Activated T-cell treated with anti-CD3 and anti-CD28 coated beads for 24 hours (primary cell): ENCODE measurements at regions not wholly inside any gene's neighbourhood (a gene's known extent, or its start where the extent isn't known, plus 50 kb on each side); places are given as distances from the start of the nearest gene placed in this dataset.

Experiments
- DNase-seq: peaks from one replicate; pipeline ENCODE4 v3.0.0-alpha.2; 2020; ENCODE audit warnings: low read depth

DNA sequence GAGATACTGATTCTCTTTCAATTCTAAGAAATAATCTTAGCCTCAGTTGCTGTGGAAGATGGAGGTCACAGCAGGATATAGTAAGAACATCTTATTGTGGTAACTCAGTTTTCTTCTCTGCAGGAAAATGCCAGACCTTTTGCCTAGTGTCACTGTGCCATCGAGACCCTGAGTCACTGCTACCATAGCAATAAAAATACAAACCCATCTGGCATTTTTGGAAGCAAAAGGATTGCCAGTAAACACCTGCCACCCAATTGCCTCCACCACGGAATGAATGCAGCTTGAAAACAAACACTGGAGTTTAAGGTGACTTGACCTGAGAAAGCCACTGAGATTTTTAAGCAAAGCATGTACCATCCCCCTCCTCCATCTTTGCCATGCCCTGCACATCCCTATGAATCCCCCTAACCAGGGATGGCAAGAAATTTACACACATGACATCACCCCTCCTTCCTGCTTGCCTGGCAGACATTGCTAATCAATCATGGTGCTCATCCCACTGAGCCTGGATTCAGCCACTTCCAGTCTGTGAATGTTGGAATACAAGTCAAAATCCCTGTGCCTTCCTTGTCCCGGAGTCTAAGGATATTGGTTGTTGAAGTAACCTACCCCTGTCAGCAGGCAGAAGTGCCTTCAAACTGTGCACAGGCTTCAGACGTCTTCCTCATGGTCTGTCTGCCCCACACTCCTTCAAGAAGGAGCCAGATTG is 59.6 kb upstream of the MAMLD1 start:
- DNase-seq, result no peak

DNA sequence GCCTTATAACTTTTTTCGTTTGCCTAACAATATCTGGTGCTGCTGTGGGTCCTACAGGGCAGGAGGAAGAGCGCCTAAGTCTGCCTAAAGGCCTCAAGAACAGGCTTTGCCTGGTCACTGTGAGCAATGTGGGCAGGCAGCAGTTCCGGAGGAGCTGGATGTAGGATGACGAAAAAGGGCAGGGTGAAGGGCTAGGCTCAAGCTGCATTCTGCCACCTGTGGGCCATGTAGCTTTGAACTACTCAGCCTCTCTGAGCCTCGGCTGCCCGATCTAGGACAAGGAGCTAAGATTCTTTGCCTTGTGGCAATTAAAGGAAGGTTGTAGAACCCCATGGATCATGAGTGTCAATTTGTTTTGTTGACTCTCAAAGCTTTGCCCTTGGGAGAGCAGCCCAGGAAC is 57.1 kb upstream of the MAMLD1 start:
- no peak for DNase-seq

DNA sequence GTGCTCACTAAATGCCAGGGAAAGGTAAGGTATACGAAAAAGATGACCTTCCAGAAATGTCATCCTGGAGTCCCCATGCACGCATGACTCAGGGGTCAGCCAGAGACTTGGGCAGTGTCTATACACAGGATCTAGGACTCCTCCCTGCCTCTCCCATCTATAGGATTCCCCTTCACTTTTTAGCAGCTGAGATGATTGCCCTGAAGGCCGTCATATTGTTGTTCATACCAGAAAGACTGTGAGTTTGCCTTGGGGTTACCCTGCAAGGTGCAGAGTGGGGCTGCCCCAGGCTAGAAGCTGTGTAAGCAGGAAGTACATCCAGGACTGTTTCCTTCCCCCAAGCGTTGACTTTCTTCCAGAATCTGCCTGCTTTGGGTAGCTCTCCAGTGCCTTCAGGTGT is 55.1 kb upstream of the MAMLD1 start:
- DNase-seq, result no peak

DNA sequence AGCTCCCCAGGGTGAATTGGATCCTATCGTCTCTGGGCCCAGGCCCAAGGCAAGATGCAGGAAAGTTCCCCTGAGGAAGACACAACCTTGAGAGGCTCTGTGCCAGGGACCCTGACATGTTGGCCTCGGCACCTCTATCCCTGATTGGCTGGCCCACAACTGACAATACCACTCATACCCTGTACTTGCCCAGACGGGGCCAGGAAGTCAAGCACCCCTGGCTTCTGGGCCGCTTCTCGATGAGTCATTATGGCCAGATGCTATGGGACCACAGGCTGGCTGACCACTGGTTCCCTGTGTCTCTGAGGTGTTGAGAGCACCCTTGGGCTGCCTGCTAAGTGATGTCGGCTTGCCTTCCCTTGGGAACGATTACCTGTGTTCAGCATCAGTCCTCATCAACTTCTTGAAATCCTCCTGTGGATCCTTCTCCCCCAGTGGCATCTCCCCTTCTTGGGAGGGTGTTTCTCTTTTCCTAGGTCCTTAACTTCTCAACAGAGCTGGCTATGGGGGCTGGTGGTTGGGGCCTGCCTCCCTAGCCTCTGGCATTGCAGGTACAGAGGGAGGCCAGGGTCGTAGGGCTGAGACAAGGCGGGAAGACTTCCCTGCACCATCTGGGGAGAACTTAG is 54.5 kb upstream of the MAMLD1 start:
- no peak for DNase-seq

DNA sequence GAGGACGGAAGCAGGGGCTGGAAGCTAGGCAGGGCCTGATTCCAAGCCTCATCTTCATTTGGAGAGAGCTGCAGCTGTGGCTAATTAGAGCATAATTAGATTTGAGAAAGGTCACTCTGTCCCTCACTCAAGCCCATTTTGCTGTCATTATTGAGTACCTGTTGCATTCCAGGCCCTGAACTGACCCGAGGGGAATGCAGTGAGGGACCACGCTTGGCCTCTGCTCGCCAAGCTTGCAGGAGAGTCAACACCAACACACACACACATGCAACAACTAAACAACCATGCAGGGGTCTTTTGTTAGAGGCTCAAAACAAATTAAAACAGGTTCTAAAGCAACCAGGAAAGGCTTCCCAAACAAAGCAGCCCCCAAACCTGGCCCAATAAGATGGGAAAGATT is 52.7 kb upstream of the MAMLD1 start:
- DNase-seq, result no peak

DNA sequence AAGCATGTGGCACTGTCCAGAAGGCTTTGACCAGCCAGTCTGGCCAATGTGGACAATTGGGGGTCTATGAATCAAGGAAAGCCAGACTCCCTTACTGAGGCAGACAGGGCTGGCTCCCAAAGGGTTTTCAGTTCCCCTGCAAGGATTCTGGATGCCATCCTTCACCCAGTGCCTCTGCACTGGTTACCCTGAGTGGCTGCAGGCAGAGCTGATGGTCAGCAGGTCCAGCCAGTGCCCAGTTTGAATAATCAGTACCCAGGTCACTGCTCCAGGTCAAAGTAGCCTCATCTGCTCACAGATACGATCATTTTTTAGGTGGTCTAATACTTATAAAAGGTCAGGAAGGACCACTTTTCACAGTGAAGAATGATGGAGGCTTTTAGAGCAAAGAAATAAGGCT is 52.2 kb upstream of the MAMLD1 start:
- no peak for DNase-seq

DNA sequence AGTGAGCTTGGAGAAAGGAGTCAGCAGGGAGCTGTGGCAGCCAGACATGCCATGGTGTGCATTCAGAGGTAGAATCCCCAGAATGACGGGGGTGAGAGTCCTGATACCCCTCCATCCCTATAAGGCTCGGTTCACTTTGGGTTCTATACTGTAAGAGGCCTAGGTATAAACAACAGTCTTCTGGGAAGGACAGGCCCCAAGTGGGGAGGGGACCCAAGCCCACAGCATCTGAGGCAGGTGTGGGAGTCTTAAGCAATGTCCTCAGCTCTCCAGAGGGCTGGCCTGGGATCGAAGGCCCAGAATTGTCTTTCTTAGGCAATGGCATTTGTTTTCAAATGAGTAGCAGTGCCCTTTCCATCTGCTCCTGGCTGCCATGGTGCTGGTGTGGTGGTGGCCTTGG is 50.2 kb upstream of the MAMLD1 start:
- DNase-seq, result no peak
